GM21717 (cell line): ENCODE measurements at regions not wholly inside any gene's neighbourhood (a gene's known extent, or its start where the extent isn't known, plus 50 kb on each side); places are given as distances from the start of the nearest gene placed in this dataset.
"Not testable (repeated sequence)": the region's sequence is repeated elsewhere in the genome, so short reads cannot be mapped to it uniquely, and the experiment has no call there.

Source experiments
- ATAC-seq: cut with Tn5 transposase; IDR thresholded peaks from one replicate; pipeline ENCODE4 v1.9.1; 2021; ENCODE audit warnings: mild to moderate bottlenecking, moderate library complexity; ENCODE audit not compliant: unreplicated experiment

- no peak for ATAC-seq
Measured at GRCh38 chr10:3959370-3960325, 174.6 kb upstream of the KLF6 start.

GRCh38 chr10:3958472-3958996 lies 173.5 kb upstream of the KLF6 start:
- ATAC-seq = no peak

GRCh38 chr10:3955955-3956617 lies 171.1 kb upstream of the KLF6 start:
- no peak for ATAC-seq

GRCh38 chr10:3955493-3955892 lies 170.5 kb upstream of the KLF6 start:
- ATAC-seq = no peak

- no peak for ATAC-seq
Measured at GRCh38 chr10:3954615-3955014, 169.6 kb upstream of the KLF6 start.

- ATAC-seq = not testable (repeated sequence)
Measured at GRCh38 chr10:3954007-3954406, 169.0 kb upstream of the KLF6 start.

GRCh38 chr10:3951993-3952392 lies 167.0 kb upstream of the KLF6 start:
- ATAC-seq = no peak

- no peak for ATAC-seq
Measured at GRCh38 chr10:3950676-3951275, 165.8 kb upstream of the KLF6 start.

GRCh38 chr10:3949711-3950110 lies 164.7 kb upstream of the KLF6 start:
- no peak for ATAC-seq

- ATAC-seq = no peak
Measured at GRCh38 chr10:3948843-3949242, 163.8 kb upstream of the KLF6 start.

- ATAC-seq = no peak
Measured at GRCh38 chr10:3946234-3947229, 161.5 kb upstream of the KLF6 start.

- ATAC-seq = no peak
Measured at GRCh38 chr10:3945026-3945425, 160.0 kb upstream of the KLF6 start.

- no peak for ATAC-seq
Measured at GRCh38 chr10:3944591-3944990, 159.6 kb upstream of the KLF6 start.

GRCh38 chr10:3943695-3944257 lies 158.8 kb upstream of the KLF6 start:
- ATAC-seq = no peak

- ATAC-seq = no peak
Measured at GRCh38 chr10:3942937-3943489, 158.0 kb upstream of the KLF6 start.

- ATAC-seq = no peak
Measured at GRCh38 chr10:3941676-3942075, 156.7 kb upstream of the KLF6 start.

- no peak for ATAC-seq
Measured at GRCh38 chr10:3936422-3937040, 151.5 kb upstream of the KLF6 start.

- ATAC-seq = no peak
Measured at GRCh38 chr10:3935933-3936359, 150.9 kb upstream of the KLF6 start.

- ATAC-seq = peak; percentile 98
Measured at GRCh38 chr10:3935141-3935540, 150.1 kb upstream of the KLF6 start.
